B cell (primary cell): ENCODE measurements at regions not wholly inside any gene's neighbourhood (a gene's known extent, or its start where the extent isn't known, plus 50 kb on each side); places are given as distances from the start of the nearest gene placed in this dataset.

Source experiments
- CTCF ChIP-seq: fragments of 200-600 bp; IDR thresholded peaks from one replicate; pipeline ENCODE4 v1.8.0; 2022; ENCODE audit warnings: antibody characterized with exemption, mild to moderate bottlenecking
- EZH2 ChIP-seq: IDR thresholded peaks from 2 replicates; pipeline ENCODE4 v1.6.1; 2012; ENCODE audit warnings: borderline replicate concordance, low read depth, mild to moderate bottlenecking, moderate library complexity, low read length; ENCODE audit not compliant: insufficient read depth, poor library complexity, severe bottlenecking

- TF ChIP-seq CTCF (no peak), EZH2 (no peak)
These were observed 112.9 kb downstream of the TUBA3C start for GRCh38 chr13:19068691-19069090.
